AG20443 (cell line): ENCODE measurements at regions not wholly inside any gene's neighbourhood (a gene's known extent, or its start where the extent isn't known, plus 50 kb on each side); places are given as distances from the start of the nearest gene placed in this dataset.
"Not testable (repeated sequence)": the region's sequence is repeated elsewhere in the genome, so short reads cannot be mapped to it uniquely, and the experiment has no call there.

ENCODE experiments used
- DNase-seq: peaks from one replicate; pipeline ENCODE4 v3.0.0; 2012; ENCODE audit warnings: low spot score, mixed read lengths

- not testable (repeated sequence) for DNase-seq
These were observed 215.9 kb upstream of the LRRC61 start for GRCh38 chr7:150107283-150107682.

DNA sequence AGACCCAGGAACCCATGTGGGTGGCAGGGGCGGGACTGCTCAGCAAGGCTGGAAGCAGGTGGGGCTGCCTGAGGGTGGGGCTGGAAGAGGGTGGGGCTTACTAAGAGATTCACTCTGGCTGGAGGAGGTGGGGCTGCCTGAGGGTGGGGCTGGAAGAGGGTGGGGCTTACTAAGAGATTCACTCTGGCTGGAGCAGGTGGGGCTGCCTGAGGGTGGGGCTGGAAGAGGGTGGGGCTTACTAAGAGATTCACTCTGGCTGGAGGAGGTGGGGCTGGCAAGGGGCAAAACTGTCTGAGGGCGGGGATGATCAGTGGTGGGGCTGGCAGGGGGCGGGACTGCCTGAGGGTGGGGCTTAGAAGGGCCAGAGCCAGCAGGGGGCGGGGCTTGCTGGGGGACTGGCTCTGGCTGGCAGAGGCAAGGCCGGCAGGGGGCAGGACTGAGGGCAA is 212.8 kb upstream of the LRRC61 start:
- not testable (repeated sequence) for DNase-seq

DNA sequence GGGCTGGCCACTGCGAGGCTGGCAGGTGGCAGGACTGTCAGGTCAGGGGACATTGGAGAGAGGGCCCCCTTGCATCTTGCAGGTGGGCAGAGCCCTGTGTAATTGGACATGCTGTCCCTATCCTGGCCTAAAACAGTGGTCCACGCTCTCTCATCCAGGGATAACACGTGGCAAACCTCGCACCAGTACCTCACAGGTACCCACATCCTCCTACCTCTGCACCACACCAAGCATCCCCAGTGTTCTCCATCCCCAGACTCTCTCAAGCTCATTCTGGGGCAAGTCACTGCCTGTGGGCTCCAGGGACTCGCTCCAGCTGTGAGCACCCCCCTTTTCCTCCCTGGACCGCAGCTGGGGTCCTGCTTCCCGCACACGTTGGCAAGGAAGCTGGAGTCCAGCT is 212.3 kb upstream of the LRRC61 start:
- not testable (repeated sequence) for DNase-seq

DNA sequence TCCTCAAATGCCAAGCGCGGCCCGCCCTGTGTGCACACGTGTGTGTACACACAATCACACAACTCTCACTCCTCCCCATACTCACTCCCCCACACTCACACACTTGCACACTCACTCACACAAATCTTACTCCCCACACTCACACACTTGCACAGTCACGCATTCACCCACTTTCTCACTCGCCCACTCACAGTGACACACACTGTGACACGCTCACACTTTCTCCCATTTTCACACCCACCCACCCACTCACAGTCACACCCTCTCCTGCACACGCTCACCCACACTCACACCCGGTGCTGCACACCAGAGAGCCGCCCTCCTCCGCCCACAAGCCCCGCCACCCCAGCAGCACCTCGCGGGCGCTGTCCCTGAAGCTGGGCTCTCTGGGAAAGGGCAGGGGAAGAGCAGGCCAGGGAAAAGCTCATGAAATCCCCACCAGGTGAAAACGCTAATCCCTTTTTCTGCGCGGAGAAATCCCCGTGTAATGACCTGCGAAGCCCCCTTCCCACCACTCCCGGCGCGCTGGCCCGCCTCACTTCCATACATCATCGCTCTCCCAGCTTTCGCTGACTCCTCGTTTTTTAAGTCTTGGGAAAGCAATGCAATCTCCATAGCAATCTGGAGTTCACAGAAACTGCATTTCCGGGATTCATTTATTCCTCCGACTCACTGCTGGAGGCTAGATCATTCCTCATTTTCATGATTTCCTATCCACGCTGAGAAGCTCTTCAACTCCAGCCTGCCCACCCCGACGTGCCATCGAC is 211.6 kb upstream of the LRRC61 start:
- not testable (repeated sequence) for DNase-seq

GRCh38 chr7:150113301-150113700 is 209.9 kb upstream of the LRRC61 start:
- not testable (repeated sequence) for DNase-seq

DNA sequence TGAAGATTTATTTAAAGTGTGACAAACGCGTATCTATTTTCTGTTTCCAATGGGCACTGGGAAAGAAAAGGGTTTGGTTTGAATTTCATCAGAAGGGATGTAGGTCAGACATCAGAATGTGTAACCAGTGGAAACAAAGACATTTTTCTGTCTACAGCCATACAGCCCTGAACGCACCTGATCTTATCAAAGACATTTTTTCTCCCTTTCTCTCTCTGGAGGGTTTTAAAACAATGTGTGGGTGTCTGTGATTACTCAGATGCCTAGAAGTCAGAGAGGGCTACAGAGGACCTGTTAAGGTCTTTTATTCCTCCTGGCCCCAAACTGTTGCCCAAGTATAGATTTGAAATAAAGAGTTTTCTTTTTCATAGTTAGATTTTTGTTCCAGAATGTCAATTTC is 208.6 kb upstream of the LRRC61 start:
- not testable (repeated sequence) for DNase-seq

DNA sequence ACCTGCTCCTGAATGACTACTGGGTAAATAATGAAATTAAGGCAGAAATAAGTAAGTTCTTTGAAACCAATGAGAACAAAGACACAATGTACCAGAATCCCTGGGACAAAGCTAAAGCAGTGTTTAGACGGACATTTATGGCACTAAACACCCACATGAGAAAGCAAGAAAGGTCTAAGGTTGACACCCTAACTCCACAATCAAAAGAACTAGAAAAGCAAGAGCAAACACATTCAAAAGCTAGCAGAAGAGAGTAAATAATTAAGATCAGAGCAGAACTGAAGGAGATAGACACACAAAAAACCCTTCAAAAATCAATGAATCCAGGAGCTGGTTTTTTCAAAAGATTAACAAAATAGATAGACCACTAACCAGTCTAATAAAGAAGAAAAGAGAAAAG is 203.2 kb upstream of the LRRC61 start:
- not testable (repeated sequence) for DNase-seq

DNA sequence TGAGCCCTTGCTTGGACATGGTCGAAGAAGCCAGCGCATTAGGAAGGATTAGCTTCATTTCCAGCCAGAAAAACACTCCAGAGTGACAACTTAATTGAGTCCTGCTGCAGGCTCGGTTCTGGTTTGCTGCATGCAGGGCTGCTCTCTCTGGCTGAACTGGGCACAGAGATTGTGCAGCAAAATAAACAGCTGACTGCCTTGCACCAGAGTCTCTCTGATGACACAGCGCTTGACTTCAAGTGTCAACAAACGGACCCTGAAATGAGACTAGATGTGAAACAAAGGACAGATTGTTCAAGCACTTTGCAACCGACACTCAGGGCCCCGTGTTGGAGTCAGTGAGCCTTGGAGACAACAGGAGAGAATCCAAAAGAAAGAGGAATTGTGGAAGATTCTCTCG is 197.3 kb upstream of the LRRC61 start:
- not testable (repeated sequence) for DNase-seq

DNA sequence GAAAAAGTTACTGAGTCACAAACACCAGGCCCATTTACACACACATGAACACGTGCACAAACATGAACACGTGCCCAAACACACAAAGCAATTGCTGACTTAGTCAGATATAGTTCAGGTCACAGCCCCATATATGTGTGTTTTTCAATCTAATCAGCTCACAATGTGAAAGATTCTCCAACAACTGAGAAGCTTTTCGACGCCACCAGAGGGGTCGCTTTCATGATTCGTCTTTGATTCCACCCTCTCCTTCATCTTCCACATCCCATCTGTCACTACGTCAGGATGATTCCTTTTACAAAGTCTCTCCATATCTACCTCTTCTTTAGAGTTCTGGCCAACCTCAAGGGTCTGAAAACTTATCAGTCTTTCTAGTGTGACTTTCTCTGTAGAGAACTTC is 188.7 kb upstream of the LRRC61 start:
- DNase-seq: not testable (repeated sequence)

DNA sequence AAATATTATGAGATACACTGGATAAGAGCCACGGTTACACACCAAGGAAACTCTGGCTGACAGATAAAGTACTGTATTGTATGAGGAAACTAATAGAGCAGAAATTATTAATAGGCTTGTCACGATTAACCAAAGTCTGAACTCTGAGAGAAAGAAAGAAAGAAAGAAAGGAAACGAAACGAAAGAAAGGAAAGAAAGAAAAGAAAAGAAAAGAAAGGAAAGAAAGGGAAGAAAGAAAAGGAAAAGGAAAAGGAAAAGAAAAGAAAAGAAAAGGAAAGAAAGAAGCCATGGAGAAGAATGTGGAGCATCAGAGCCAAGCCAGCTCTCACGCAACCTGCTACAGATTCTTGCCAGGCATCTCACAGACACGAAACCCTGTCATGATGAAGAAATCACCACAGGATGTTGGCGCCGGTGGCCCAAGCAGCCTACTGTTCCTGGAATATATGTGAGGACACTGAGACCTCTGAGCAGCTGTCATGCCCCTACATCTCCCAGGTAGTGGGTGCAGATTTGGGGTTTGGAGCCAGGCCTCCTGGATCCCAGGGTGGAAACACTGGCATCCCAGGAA is 187.4 kb upstream of the LRRC61 start:
- DNase-seq: not testable (repeated sequence)

- DNase-seq: not testable (repeated sequence)
These were observed 183.3 kb upstream of the LRRC61 start for GRCh38 chr7:150139840-150140239.

DNA sequence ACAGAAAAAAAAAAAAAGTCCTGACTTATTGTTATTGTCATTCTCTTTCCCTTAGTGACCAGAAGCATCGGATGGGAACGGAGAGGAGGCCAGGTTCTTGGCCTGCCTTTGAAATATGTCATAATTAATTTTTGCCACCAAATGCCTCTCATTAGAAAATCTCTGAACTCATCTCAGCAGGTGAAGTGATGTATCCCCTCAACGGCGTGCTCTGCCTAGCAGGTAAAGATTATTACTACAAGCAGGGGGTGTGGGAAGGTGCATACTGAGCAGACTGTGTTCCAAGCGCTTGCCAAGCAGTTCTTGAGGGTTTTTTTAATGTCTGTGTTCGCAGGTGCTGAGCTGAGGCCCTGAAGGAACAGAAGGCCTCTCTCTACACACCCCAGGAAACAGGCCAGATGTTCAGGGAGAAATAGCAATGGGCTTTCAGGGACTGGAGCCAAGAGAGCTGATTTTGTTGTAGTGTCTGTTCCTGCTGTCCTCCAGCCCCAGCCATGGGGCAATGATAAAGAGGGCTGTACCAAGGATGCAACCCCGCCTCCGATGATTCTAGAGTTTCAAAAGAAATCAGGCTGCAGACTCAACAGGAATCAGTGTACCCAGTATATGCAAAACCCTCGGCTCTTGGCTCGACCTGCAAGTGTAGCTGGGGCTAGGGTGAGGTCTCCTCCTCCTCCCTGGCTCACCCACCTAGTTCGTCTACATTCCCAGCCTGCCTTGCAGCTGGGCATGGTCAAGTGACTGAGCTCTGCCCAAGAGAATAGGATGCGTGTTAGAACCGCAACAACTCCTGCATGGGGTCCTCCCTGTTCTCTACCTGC is 181.4 kb upstream of the LRRC61 start:
- not testable (repeated sequence) for DNase-seq

- DNase-seq: not testable (repeated sequence)
These were observed 177.0 kb upstream of the LRRC61 start for GRCh38 chr7:150146124-150146523.

DNA sequence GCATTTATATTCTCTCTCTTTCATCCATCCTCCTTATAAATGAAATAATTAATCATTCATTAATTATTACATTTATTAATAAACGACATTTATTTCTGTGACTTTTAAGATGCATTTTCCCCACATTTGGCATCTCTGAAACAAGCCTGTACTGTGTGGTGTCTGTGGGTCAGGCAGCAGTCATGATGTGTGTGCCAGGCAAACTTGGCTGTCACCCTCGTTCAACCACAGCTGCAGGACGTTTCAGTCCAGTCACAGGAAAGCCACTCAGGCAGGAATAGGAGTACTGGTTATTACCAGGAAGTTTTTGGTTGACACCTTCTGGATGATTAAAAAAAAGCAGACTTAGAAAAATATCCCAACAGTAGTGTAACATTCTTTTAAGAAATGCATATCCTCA is 175.6 kb upstream of the LRRC61 start:
- not testable (repeated sequence) for DNase-seq

DNA sequence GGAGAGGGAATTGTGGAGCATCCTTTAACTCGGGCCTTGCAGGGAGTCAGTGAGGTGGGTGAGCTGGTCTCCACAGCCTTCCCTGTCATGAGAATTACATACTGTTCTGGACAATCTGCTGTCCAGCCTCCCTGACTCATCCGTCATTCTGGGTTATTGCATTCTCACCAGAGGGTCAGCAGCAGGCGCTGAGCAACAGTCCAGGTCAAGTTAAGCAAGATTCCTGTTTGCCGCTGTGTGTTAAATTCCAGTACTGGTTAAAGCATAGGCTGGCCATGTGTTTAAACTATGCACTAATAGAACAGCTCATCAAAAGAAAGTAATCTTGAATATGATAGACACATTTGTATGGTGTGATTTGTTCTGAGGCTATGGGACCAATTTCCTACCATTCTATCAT is 167.1 kb upstream of the LRRC61 start:
- DNase-seq: not testable (repeated sequence)

GRCh38 chr7:150158696-150159095 is 164.5 kb upstream of the LRRC61 start:
- not testable (repeated sequence) for DNase-seq

- not testable (repeated sequence) for DNase-seq
These were observed 153.6 kb upstream of the LRRC61 start for GRCh38 chr7:150169515-150169914.

GRCh38 chr7:150169943-150170490 is 153.1 kb upstream of the LRRC61 start:
- DNase-seq: not testable (repeated sequence)

DNA sequence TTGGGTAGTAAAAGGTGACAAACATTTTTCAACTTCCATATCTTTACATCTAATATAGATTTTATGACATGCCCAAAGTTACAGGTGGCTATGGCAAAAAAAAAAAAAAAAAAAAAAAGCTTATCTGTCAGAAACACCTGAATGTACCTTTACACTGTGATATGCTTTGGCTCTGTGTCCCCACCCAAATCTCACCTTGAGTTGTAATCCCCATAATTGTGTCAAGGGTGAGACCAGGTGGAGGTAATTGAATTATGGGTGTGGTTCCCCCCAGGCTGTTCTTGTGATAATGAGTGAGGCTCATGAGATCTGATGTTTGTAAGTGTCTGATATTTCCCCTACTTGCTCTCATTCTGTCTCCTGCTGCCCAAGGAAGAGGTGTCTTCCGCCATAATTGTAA is 139.6 kb upstream of the LRRC61 start:
- DNase-seq: not testable (repeated sequence)

DNA sequence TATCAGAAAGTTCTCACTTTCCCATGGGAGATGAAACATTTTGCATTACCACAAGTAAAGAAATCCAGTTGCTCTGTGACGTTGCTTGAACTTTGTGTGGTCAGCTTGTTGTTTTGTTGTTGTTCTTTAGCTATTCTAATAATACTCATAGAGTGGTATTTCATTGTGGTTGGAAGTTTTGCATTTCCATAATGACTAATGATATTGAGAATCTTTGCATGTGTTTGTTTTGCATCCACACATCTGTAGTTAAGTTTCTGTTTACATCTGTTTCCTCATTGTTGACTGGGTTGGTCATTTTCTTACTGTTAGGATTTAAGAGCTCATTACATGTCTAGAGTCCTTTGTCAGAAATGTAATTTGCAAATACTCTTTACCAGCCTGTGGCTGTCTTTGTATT is 133.2 kb upstream of the LRRC61 start:
- DNase-seq: not testable (repeated sequence)

GRCh38 chr7:150192541-150192940 is 130.6 kb upstream of the LRRC61 start:
- DNase-seq: not testable (repeated sequence)

DNA sequence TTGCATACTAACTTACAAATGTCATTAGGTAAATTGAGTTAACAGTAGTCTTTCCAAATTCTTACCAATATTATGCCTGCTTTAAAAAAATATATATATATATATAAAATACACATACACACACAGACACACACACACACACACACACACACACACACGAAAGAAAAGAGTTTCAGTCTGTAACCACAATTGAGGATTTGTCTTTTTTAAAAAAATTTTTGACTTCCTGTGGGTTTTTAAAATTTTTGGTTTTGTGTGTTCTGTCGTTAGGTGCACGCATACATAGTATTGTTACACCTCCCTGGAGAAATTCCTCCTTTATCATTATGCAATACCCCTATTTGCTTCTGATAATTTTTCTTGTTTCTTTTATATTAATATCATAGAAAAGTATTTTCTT is 129.3 kb upstream of the LRRC61 start:
- DNase-seq: not testable (repeated sequence)
